22Rv1 (cell line): ENCODE measurements at regions not wholly inside any gene's neighbourhood (a gene's known extent, or its start where the extent isn't known, plus 50 kb on each side); places are given as distances from the start of the nearest gene placed in this dataset.

ENCODE experiments used
- ZFX ChIP-seq: fragments of 450-650 bp; IDR thresholded peaks from 2 replicates; pipeline ENCODE4 v1.6.1; 2017; ENCODE audit warnings: antibody characterized with exemption, borderline replicate concordance
- TF ChIP-seq, protein P1 (sequence below): fragments of 450-650 bp; IDR thresholded peaks from 2 replicates; pipeline ENCODE4 v1.5.1; 2017; ENCODE audit warnings: mild to moderate bottlenecking

DNA sequence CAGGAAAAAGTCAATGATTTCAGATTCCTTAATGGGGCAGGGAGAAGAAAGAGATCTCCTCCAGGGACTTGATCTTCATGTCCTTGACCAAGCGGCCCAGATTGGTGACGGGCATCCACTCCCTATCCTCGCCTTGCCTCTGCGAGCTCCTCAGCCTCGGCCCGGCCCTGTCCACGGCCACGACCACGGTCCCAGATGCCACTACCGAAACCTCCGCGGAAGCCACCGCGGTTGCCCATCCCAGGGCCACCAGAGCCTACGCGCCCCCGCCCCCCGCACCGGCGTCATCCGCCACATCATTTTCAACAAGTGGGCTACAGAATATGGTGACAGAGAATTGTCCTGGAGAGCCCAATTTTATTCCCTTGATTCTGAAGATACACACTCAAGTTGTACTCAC is 751.2 kb upstream of the PABPC4L start:
- TF ChIP-seq, protein P1, sequence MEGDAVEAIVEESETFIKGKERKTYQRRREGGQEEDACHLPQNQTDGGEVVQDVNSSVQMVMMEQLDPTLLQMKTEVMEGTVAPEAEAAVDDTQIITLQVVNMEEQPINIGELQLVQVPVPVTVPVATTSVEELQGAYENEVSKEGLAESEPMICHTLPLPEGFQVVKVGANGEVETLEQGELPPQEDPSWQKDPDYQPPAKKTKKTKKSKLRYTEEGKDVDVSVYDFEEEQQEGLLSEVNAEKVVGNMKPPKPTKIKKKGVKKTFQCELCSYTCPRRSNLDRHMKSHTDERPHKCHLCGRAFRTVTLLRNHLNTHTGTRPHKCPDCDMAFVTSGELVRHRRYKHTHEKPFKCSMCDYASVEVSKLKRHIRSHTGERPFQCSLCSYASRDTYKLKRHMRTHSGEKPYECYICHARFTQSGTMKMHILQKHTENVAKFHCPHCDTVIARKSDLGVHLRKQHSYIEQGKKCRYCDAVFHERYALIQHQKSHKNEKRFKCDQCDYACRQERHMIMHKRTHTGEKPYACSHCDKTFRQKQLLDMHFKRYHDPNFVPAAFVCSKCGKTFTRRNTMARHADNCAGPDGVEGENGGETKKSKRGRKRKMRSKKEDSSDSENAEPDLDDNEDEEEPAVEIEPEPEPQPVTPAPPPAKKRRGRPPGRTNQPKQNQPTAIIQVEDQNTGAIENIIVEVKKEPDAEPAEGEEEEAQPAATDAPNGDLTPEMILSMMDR = no peak
- TF ChIP-seq ZFX = no peak
